B cell (primary cell): ENCODE measurements at regions not wholly inside any gene's neighbourhood (a gene's known extent, or its start where the extent isn't known, plus 50 kb on each side); places are given as distances from the start of the nearest gene placed in this dataset.

Experiments
- ATAC-seq: fragments of 200-7000 bp; cut with Tn5 transposase; one replicate; pipeline ENCODE4 v1.10.0; 2021; ENCODE audit warnings: low read depth, mild to moderate bottlenecking, moderate number of reproducible peaks, moderate library complexity
- CTCF ChIA-PET: fragments of 350-600 bp; sonication (Branson Sonifier 250); formaldehyde crosslinking; loops from one replicate; lab custom pipeline; 2021; ENCODE audit warnings: antibody characterized with exemption, inconsistent platforms; lab: Charles Lee
- POLR2A ChIA-PET: fragments of 350-600 bp; sonication (Branson Sonifier 250); formaldehyde crosslinking; loops from one replicate; lab custom pipeline; 2021; ENCODE audit warnings: antibody characterized with exemption; lab: Charles Lee
- DNase-seq: peaks from one replicate; pipeline ENCODE4 v3.0.0; 2013
- H2AFZ ChIP-seq: 2 replicates; pipeline ENCODE4 v1.6.1; 2012; ENCODE audit warnings: mild to moderate bottlenecking, low read depth, low read length; ENCODE audit not compliant: insufficient read depth, poor library complexity, severe bottlenecking
- H3K27ac ChIP-seq, 2 donors: 1 replicate in 1 of 2; 2 replicates in 1 of 2; pipeline ENCODE4 v1.5.1; 2012 to 2013; ENCODE audit warnings: low read length in 2 of 2, mild to moderate bottlenecking in 2 of 2, moderate library complexity in 1 of 2
- H3K27me3 ChIP-seq, 4 experiments: fragments of 200-600 bp in 1 of 4; sonication (generic) in 1 of 4; replicated peaks in 1 of 4; 1 replicate in 2 of 4; 2 replicates in 2 of 4; pipeline versions ENCODE4 v1.6.1 to v1.7.0; 2013 to 2016; ENCODE audit warnings: low read length in 3 of 4, mild to moderate bottlenecking in 2 of 4, mixed read lengths in 1 of 4, moderate library complexity in 1 of 4; ENCODE audit not compliant: insufficient read depth in 4 of 4, control insufficient read depth in 3 of 4; ENCODE audit errors: control extremely low read depth in 1 of 4
- H3K36me3 ChIP-seq, 2 experiments: replicated peaks in 1 of 2; 1 replicate in 1 of 2; 2 replicates in 1 of 2; pipeline versions ENCODE4 v1.6.1 to v1.7.1; 2013; ENCODE audit warnings: low read length in 1 of 2; ENCODE audit not compliant: insufficient read depth in 2 of 2, control insufficient read depth in 1 of 2; ENCODE audit errors: control extremely low read depth in 1 of 2, extremely low read depth in 1 of 2
- H3K4me1 ChIP-seq, 2 donors: fragments of 200-600 bp in 1 of 2; sonication (generic) in 1 of 2; 1 replicate in 1 of 2; 2 replicates in 1 of 2; pipeline versions ENCODE4 v1.5.1 to v1.6.1; 2013 to 2017; ENCODE audit warnings: low read length in 2 of 2; ENCODE audit not compliant: control insufficient read depth in 2 of 2, insufficient read depth in 2 of 2
- H3K4me2 ChIP-seq: replicated peaks from 2 replicates; pipeline ENCODE3; 2012; ENCODE audit warnings: mild to moderate bottlenecking, low read depth, low read length; ENCODE audit not compliant: poor library complexity, severe bottlenecking
- H3K4me3 ChIP-seq, 5 experiments: fragments of 200-600 bp in 1 of 5; sonication (generic) in 1 of 5; 1 replicate in 3 of 5; 2 replicates in 2 of 5; pipeline versions ENCODE4 v1.5.1 to v1.7.0; 2011 to 2016; ENCODE audit warnings: low read length in 4 of 5, mild to moderate bottlenecking in 4 of 5, low read depth in 2 of 5, control low read depth in 1 of 5, moderate library complexity in 1 of 5; ENCODE audit not compliant: insufficient read depth in 1 of 5; ENCODE audit errors: control extremely low read depth in 1 of 5, extremely low read depth in 1 of 5
- H3K79me2 ChIP-seq: fragments of 200-600 bp; sonication (generic); one replicate; pipeline ENCODE4 v1.6.0; 2016; ENCODE audit warnings: low read length; ENCODE audit not compliant: control insufficient read depth, insufficient read depth
- H3K9ac ChIP-seq: fragments of 200-600 bp; sonication (generic); 2 replicates; pipeline ENCODE4 v1.6.1; 2017; ENCODE audit warnings: mild to moderate bottlenecking, low read length, moderate library complexity
- H3K9me3 ChIP-seq, 3 donors: one replicate each; pipeline versions ENCODE4 v1.6.1 to v1.7.1; 2013; ENCODE audit warnings: low read length in 2 of 3; ENCODE audit not compliant: control insufficient read depth in 2 of 3, insufficient read depth in 1 of 3; ENCODE audit errors: control extremely low read depth in 1 of 3
- H4K20me1 ChIP-seq: 2 replicates; pipeline ENCODE4 v1.6.0; 2012; ENCODE audit warnings: mild to moderate bottlenecking, low read length; ENCODE audit not compliant: insufficient read depth, control insufficient read depth, poor library complexity, severe bottlenecking
- H3K27ac Mint-ChIP-seq: one replicate; pipeline ENCODE4 v1.8.0; 2021; ENCODE audit warnings: mixed read lengths
- H3K27me3 Mint-ChIP-seq: one replicate; pipeline ENCODE4 v1.8.0; 2021; ENCODE audit warnings: mixed read lengths
- H3K4me1 Mint-ChIP-seq: one replicate; pipeline ENCODE4 v1.8.0; 2021; ENCODE audit warnings: mixed read lengths
- H3K4me3 Mint-ChIP-seq: one replicate; pipeline ENCODE4 v1.8.0; 2021; ENCODE audit warnings: mixed read lengths
- H3K9me3 Mint-ChIP-seq: one replicate; pipeline ENCODE4 v1.8.0; 2022; ENCODE audit warnings: mixed read lengths; ENCODE audit not compliant: insufficient read depth
- EZH2 ChIP-seq: IDR thresholded peaks from 2 replicates; pipeline ENCODE4 v1.6.1; 2012; ENCODE audit warnings: borderline replicate concordance, low read depth, mild to moderate bottlenecking, moderate library complexity, low read length; ENCODE audit not compliant: insufficient read depth, poor library complexity, severe bottlenecking
- WGBS: methylation state at CpG from one replicate; pipeline ENCODE4 v1.1.5; 2013; ENCODE audit warnings: missing lambda C conversion rate; ENCODE audit not compliant: insufficient coverage; 5-methylcytosine and 5-hydroxymethylcytosine counted together
- intact Hi-C: fragments of 100-400 bp; cut with micrococcal nuclease; formaldehyde crosslinking; loops from one replicate; pipeline ENCODE4 v1.10.0; 2022
- TF ChIP-seq, protein P1 (sequence below): fragments of 200-600 bp; IDR thresholded peaks from one replicate; pipeline ENCODE4 v1.8.0; 2022; ENCODE audit warnings: antibody characterized with exemption, mild to moderate bottlenecking

DNA sequence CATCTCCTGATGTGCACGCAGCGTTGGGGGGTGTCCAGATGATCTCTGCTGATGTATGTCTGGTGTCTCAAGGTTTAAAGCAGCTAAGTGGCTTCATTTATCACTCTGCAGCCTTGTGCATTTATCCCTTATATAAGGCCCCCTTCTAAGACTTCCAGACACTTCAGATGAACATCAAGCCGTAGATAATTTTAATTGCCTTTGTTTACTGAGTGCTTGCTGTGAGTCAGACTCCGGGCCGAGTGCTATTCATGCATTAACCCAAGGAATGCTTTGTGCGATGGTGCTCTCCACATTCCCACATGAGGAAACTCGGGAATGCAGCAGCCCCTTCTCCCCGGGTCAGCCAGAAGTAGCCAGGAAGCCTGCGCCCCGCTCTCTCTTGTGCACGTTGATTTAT, 328.6 kb upstream of the COBL start:
- TF ChIP-seq, protein P1, sequence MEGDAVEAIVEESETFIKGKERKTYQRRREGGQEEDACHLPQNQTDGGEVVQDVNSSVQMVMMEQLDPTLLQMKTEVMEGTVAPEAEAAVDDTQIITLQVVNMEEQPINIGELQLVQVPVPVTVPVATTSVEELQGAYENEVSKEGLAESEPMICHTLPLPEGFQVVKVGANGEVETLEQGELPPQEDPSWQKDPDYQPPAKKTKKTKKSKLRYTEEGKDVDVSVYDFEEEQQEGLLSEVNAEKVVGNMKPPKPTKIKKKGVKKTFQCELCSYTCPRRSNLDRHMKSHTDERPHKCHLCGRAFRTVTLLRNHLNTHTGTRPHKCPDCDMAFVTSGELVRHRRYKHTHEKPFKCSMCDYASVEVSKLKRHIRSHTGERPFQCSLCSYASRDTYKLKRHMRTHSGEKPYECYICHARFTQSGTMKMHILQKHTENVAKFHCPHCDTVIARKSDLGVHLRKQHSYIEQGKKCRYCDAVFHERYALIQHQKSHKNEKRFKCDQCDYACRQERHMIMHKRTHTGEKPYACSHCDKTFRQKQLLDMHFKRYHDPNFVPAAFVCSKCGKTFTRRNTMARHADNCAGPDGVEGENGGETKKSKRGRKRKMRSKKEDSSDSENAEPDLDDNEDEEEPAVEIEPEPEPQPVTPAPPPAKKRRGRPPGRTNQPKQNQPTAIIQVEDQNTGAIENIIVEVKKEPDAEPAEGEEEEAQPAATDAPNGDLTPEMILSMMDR = no peak
- TF ChIP-seq EZH2 = no peak
- POLR2A ChIA-PET = no interaction called here
- Histone ChIP-seq H3K4me1 (no peaks in the 10 kb centered on the region), H3K27me3 (no peaks in the 10 kb centered on the region), H3K27ac (no peak overlapping the region), H3K9me3 (peaks cover 0 to 28% (median 0%) of the 10 kb centered on the region in 3 donors), H3K79me2 (no peaks in the 10 kb centered on the region), H3K4me2 (no peak overlapping the region), H3K9ac (no peak overlapping the region), H4K20me1 (no peaks in the 10 kb centered on the region), H3K4me3 (no peak overlapping the region), H2AFZ (no peak overlapping the region), H3K36me3 (no peaks in the 10 kb centered on the region)
- ATAC-seq (no peak), DNase-seq (no peak)
- Mint-ChIP-seq H3K4me3 (no peak overlapping the region), H3K9me3 (no peaks in the 10 kb centered on the region), H3K4me1 (no peaks in the 10 kb centered on the region), H3K27ac (no peak overlapping the region), H3K27me3 (no peaks in the 10 kb centered on the region)
- WGBS = 80% methylated on average over 9 of the region's 11 CpGs
- intact Hi-C loops = no loop called here
- CTCF ChIA-PET = no interaction called here

DNA sequence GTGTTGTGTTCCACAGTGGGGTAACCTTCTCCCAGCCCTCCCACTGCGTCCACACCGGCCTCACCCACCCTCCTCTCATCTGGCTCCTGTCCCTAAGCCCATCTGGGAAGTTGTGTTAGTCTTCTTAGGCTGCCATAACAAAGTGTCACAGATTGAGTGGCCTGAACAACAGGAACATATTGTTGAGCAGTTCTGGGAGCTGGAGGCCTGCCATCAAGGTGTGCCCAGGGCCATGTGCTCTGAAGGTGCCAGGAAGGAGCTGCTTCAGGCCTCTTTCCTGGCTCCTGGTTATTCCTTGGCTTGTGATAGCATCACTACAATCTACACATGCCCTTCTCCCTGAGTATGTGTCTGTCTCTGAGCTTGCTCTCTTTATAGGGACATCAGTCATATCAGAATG, 327.6 kb upstream of the COBL start:
- no peaks in the 10 kb centered on the region for H3K4me1 ChIP-seq
- no peaks in the 10 kb centered on the region for H3K79me2 ChIP-seq
- no peak overlapping the region for H3K4me2 ChIP-seq
- Mint-ChIP-seq H3K4me3 (no peak overlapping the region), H3K9me3 (no peaks in the 10 kb centered on the region), H3K4me1 (no peaks in the 10 kb centered on the region), H3K27ac (no peak overlapping the region), H3K27me3 (no peaks in the 10 kb centered on the region)
- no peak overlapping the region for H2AFZ ChIP-seq
- H3K9me3 ChIP-seq = peaks cover 0 to 30% (median 0%) of the 10 kb centered on the region in 3 donors
- intact Hi-C loops = no loop called here
- H3K27me3 ChIP-seq = no peaks in the 10 kb centered on the region
- no peak overlapping the region for H3K27ac ChIP-seq
- DNase-seq = no peak
- ChIA-PET POLR2A (no interaction called here), CTCF (no interaction called here)
- ATAC-seq = no peak
- H3K36me3 ChIP-seq = no peaks in the 10 kb centered on the region
- no peaks in the 10 kb centered on the region for H4K20me1 ChIP-seq
- H3K4me3 ChIP-seq = no peak overlapping the region
- WGBS = no CpG with 5 or more reads among the region's 2 CpGs
- no peak for TF ChIP-seq EZH2
- TF ChIP-seq, protein P1 = no peak
- H3K9ac ChIP-seq = no peak overlapping the region
